HFFc6 (cell line): ENCODE measurements at regions not wholly inside any gene's neighbourhood (a gene's known extent, or its start where the extent isn't known, plus 50 kb on each side); places are given as distances from the start of the nearest gene placed in this dataset.

Experiments
- DNase-seq: peaks from one replicate; pipeline ENCODE4 v3.0.0-alpha.2; 2018
- H3K27ac Mint-ChIP-seq: 2 replicates; pipeline ENCODE4 v1.8.0; 2020; ENCODE audit warnings: mild to moderate bottlenecking, mixed read lengths
- H3K27me3 Mint-ChIP-seq: 2 replicates; pipeline ENCODE4 v1.8.0; 2021; ENCODE audit warnings: mild to moderate bottlenecking, moderate library complexity, mixed read lengths; ENCODE audit not compliant: insufficient read depth
- H3K36me3 Mint-ChIP-seq: 2 replicates; pipeline ENCODE4 v1.8.0; 2021; ENCODE audit warnings: low read depth, mixed read lengths
- H3K4me1 Mint-ChIP-seq: 2 replicates; pipeline ENCODE4 v1.8.0; 2020; ENCODE audit warnings: low read depth, mixed read lengths
- H3K4me3 Mint-ChIP-seq: 2 replicates; pipeline ENCODE4 v1.8.0; 2020; ENCODE audit warnings: mild to moderate bottlenecking, moderate library complexity, mixed read lengths
- H3K9me3 Mint-ChIP-seq: 2 replicates; pipeline ENCODE4 v1.8.0; 2020; ENCODE audit warnings: mild to moderate bottlenecking, mixed read lengths
- CTCF ChIP-seq: fragments of 200-600 bp; sonication (generic); IDR thresholded peaks from 2 replicates; pipeline ENCODE4 v1.5.0; 2021; ENCODE audit warnings: antibody characterized with exemption, mild to moderate bottlenecking

- peak; percentile 27 for DNase-seq
- H3K4me1 Mint-ChIP-seq: peaks cover 44% of the 10 kb centered on the region
Observed at GRCh38 chr5:145237843-145238242, 597.3 kb downstream of the PRELID2 start.

GRCh38 chr5:145236983-145237382 is 598.2 kb downstream of the PRELID2 start:
- Mint-ChIP-seq H3K36me3 (no peaks in the 10 kb centered on the region), H3K9me3 (no peaks in the 10 kb centered on the region), H3K4me1 (peaks cover 37% of the 10 kb centered on the region), H3K27me3 (no peaks in the 10 kb centered on the region), H3K4me3 (no peak overlapping the region; the same call in 1 of the 2 replicates), H3K27ac (peak overlapping the region; percentile 61)
- TF ChIP-seq CTCF: no peak
- DNase-seq: peak; percentile 41

More at GRCh38 chr5:145237843-145238242, 597.3 kb downstream of the PRELID2 start:
- peak; percentile 81 for TF ChIP-seq CTCF
- Mint-ChIP-seq H3K27me3 (no peaks in the 10 kb centered on the region), H3K9me3 (no peaks in the 10 kb centered on the region), H3K36me3 (no peaks in the 10 kb centered on the region), H3K27ac (no peak overlapping the region; the same call in 1 of the 2 replicates), H3K4me3 (no peak overlapping the region)

- Mint-ChIP-seq H3K36me3 (no peaks in the 10 kb centered on the region), H3K4me1 (peaks cover 37% of the 10 kb centered on the region), H3K4me3 (no peak overlapping the region; the same call in 1 of the 2 replicates), H3K9me3 (no peaks in the 10 kb centered on the region), H3K27me3 (no peaks in the 10 kb centered on the region), H3K27ac (peak overlapping the region; percentile 61)
- peak; percentile 41 for DNase-seq
- TF ChIP-seq CTCF: no peak
Observed at GRCh38 chr5:145236127-145236526, 599.0 kb downstream of the PRELID2 start.

- Mint-ChIP-seq H3K27ac (no peak overlapping the region), H3K36me3 (no peaks in the 10 kb centered on the region), H3K9me3 (no peaks in the 10 kb centered on the region), H3K4me1 (peaks cover 33% of the 10 kb centered on the region), H3K4me3 (no peak overlapping the region), H3K27me3 (no peaks in the 10 kb centered on the region; the same call in 1 of the 2 replicates)
- no peak for DNase-seq
- no peak for TF ChIP-seq CTCF
Observed at GRCh38 chr5:145233461-145233860, 601.7 kb downstream of the PRELID2 start.

GRCh38 chr5:145230781-145231180 is 604.4 kb downstream of the PRELID2 start:
- no peak overlapping the region for H3K27ac Mint-ChIP-seq
- no peaks in the 10 kb centered on the region for H3K36me3 Mint-ChIP-seq
- H3K27me3 Mint-ChIP-seq: no peaks in the 10 kb centered on the region; the same call in 1 of the 2 replicates
- no peaks in the 10 kb centered on the region for H3K9me3 Mint-ChIP-seq
- no peak for TF ChIP-seq CTCF
- no peak for DNase-seq
- peaks cover 6% of the 10 kb centered on the region for H3K4me1 Mint-ChIP-seq
- H3K4me3 Mint-ChIP-seq: no peak overlapping the region

GRCh38 chr5:145228564-145228963 is 606.6 kb downstream of the PRELID2 start:
- Mint-ChIP-seq H3K9me3 (no peaks in the 10 kb centered on the region), H3K27ac (no peak overlapping the region), H3K27me3 (no peaks in the 10 kb centered on the region; the same call in 1 of the 2 replicates), H3K4me1 (no peaks in the 10 kb centered on the region), H3K36me3 (no peaks in the 10 kb centered on the region), H3K4me3 (no peak overlapping the region)
- DNase-seq: no peak
- no peak for TF ChIP-seq CTCF
